HG03457 (cell line): ENCODE measurements at regions not wholly inside any gene's neighbourhood (a gene's known extent, or its start where the extent isn't known, plus 50 kb on each side); places are given as distances from the start of the nearest gene placed in this dataset.
"Not testable (repeated sequence)": the region's sequence is repeated elsewhere in the genome, so short reads cannot be mapped to it uniquely, and the experiment has no call there.

Source experiments
- ATAC-seq: cut with Tn5 transposase; IDR thresholded peaks from one replicate; pipeline ENCODE4 v1.9.1; 2021; ENCODE audit warnings: moderate number of reproducible peaks; ENCODE audit not compliant: unreplicated experiment

DNA sequence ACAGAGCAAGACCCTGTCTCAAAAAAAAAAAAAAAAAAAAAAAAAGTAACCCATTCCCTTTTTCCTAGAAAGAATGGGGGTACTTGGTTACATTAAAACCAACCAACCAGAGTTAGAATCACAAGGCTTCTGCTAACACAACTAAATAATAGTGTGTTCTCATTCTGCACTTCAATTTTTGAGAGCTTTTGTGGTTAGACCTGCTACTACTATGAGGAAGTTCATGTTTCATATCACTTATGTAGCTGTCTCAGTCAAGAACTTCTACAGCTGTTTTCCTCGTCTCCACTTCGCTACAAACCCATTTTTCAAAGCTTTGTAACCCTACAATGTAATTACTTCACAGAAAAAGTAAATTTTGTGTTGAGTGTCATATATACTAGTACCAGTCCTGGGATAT, 58.3 kb downstream of the PDHA2 start:
- no peak for ATAC-seq

GRCh38 chr4:95909211-95909610, 69.3 kb downstream of the PDHA2 start:
- no peak for ATAC-seq

DNA sequence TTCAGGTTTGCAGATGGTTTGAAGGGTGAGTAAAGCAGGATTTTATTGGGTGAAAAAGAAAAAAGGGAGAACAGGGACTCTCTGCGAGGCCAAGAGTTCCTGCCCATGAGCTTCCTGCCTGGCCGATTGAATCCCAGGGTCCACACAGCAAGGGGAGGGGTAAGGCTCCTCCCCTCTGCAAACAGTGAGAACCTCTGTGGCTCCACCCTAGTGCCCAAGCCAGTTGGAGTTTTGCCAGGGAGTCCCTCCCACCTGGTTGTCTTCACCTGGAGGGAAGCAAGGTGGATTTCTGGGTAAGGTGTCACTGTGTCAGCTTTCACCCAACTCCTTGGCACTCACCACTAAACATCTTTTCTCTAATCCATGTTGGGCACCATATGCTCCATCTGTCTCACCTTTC, 70.9 kb downstream of the PDHA2 start:
- ATAC-seq: no peak

GRCh38 chr4:95921470-95921869, 81.6 kb downstream of the PDHA2 start:
- ATAC-seq: no peak

DNA sequence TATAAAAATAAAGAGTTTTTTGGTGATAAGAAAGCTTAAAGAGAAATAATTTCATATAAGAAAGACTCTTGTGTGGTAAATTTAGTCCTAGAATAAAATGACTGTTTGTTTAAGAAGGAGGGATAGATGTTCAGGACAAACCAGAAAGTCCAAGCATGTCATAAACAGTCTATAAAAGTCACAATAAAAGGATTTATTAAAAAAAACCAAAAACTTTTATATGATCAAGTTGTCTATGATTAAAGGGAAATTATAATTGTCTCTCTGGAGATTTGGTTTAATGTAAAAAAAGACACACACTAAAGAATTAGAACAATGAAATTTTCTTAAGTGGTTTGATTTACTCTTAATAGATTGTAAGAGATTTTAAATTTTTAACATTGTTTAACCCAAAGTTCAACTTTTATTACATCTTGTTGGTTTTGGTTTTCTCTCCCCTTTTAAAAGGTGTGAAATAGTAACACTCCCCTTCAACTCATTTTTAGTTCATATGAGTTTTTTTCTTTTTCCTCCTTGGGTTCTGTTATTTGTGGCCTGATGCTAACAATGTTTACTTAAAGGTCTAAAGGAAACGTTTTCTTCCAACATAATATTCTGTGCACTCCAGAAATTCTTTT, 89.7 kb downstream of the PDHA2 start:
- no peak for ATAC-seq

DNA sequence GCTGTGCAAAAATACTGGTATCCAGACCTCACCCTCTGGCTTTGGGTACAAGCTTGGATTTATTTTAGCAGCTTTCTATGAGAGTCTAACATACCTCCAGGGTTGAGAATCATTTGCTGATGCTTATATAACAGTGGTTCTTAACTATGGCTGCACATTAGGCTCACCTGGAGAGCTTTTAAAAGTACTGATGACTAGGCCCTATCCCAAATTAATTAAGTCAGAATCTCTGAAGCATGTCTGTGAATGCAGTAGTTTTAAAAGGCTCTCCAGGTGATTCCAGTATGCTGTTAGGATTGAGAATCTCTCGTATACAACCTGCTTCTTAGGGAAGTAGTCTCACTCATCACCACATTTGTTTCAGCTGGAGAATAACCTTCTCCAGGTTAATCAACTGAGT, 99.2 kb downstream of the PDHA2 start:
- no peak for ATAC-seq

DNA sequence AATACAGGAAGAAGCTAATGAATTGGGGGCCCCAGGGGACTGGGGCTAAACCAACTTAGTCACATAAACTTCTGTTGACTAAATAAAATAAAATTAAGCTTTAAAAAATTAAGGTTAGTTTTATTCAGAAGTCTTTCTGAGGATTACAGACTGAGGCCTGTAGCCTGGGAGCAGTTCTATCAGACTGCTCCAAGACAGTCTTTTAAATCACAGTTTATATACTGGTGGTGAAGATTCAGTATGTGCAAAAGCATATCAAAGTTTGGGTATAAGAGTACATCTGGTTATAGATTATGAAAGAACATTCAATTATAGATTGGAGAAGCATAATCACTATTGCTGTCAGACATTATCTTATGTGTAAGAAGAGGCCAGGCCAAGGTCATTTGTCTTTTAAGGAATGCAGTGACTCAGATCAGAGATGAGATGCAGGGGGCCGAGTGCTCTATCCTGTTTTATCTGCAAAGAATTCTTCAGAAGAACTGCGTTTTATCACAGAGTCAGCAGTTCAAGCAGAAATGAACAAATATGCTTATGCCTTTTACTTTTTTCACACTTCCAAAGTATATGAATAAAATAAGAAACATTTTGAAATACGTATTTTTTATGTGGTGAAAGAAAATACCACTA, 109.4 kb downstream of the PDHA2 start:
- ATAC-seq: no peak

DNA sequence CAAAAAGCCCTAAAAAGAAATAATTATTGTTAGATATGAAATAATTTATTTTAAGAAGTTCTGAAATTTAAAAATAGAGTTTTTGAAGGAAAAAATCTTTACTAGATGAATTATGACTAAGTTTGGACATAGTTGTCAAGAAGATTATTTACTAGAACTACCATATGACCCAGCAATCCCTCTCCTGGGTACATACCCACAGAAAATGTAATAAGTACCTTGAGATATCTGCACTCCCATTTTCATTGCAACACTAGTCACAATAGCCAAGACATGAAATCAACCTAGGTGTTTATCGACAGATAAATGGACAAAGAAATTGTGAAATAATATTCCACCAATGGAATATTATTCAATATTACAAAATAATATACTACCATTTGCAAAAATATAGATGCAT, 109.9 kb downstream of the PDHA2 start:
- no peak for ATAC-seq

DNA sequence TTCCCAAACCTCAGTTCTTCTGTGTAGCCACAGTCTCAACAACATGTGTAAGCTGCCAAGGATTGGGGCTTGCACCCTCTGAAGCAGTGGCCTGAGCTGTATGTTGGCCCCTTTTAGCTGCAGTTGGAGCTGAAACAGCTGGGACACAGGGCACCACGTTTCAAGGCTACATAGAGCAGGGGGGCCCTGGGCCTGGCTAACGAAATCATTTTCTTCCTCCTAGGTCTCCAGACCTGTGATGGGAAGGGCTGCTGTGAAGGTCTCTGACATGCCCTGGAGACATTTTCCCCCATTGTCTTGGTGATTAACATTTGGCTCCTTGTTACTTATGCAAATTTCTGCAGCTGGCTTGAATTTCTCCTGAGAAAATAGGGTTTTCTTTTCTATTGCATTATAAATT, 112.6 kb downstream of the PDHA2 start:
- not testable (repeated sequence) for ATAC-seq

GRCh38 chr4:95956094-95956493, 116.2 kb downstream of the PDHA2 start:
- ATAC-seq: no peak

DNA sequence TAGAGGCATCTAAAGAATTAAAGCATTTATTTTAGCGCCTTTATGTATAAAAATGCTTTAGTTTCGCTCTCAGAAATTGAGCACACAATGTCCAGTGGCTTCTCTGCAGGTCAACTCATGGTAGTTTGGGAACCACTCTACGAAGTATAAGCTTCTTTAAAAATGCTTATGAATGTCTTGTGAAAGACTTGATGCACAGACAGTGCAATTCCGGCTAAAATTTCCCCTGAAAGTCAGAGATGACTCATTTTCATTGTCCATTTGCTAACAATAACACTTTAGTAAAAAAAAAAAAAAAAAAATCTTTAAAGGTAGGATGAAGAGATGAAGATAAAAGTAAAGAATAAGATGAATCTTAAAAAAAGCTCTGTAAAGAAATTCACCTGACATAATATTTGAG, 117.2 kb downstream of the PDHA2 start:
- ATAC-seq: no peak

GRCh38 chr4:95957759-95958158, 117.9 kb downstream of the PDHA2 start:
- ATAC-seq: no peak

GRCh38 chr4:95959182-95959581, 119.3 kb downstream of the PDHA2 start:
- no peak for ATAC-seq

DNA sequence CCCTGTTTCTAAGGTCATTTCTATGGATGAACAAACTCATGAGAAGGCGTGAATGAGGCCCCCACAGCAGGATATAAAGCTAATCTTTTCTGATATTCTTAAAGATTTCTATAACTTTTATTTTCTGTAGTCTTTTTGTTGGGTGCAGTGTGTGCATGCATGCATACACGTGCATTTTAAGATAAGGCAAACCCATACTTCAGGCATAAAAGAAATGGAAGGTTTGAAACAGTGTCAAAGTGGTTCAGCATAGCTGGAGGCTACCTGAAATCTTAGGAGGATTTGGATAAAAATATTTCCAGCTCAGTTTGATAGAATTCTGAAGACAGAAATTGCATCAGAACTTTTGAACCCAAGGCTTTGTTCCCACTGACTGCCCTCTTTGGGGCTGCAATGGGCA, 119.7 kb downstream of the PDHA2 start:
- no peak for ATAC-seq

DNA sequence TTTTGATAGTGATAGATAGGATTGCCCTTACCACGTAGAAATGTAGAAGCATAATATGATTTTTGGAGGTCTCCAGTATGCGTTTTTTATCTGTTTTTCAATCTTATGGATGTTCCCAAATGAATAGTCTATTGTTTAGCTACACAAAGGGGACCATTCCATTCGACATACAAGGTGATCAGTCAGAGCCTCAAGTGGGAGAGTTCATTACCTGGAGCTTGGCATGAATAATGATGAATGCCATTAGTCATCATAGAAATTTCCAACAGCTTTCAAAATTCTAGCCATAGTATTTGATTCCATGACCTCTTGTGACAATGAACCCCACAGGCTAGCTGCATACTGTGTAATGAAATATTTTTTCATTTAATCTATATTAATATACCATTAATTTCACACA, 123.6 kb downstream of the PDHA2 start:
- ATAC-seq: no peak

DNA sequence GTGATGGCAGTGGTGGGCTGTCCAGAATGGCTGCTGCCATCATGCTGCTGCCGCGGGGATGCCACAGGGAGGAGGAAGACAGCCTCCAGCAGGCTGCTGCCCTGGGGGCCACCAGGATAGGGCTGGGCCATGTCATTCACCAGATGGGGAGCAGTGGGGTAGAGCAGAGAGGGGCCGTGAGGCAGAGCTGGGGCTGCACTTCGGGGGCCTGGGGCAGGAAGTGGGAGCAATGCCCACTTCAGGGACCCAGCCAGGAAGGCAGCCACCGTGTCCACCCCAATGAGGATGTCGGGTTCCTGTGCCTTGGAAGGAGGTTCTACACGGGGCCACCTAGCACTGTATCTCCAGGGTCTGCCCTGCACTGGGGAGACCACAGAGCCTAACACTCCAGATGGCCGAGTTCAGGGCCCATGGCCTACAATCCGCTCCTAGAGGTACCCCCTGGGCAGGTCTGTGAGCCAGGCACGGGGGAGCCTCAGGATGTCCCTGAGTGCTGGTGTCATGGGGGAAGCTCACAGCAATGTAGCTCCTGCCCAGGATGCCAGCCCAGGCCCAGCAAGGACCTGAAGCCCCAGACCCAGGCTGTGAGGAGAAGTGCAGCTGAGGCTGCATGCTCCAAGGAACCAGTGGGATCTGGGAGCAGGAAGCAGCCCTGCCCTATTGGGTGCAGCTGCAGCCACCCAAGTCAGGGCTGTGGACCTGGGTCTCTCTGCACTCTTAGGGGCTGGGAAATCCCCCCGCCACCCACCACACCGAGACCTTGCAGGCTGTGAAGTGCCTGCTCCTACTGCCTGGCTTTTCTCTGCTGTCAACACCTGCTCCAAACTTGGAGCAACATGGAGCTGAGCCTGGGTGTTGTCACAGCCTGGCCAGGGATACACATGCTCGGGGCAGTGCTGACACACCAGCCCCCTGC, 140.3 kb downstream of the PDHA2 start:
- ATAC-seq: no peak

GRCh38 chr4:95980877-95981360, 141.0 kb downstream of the PDHA2 start:
- no peak for ATAC-seq

DNA sequence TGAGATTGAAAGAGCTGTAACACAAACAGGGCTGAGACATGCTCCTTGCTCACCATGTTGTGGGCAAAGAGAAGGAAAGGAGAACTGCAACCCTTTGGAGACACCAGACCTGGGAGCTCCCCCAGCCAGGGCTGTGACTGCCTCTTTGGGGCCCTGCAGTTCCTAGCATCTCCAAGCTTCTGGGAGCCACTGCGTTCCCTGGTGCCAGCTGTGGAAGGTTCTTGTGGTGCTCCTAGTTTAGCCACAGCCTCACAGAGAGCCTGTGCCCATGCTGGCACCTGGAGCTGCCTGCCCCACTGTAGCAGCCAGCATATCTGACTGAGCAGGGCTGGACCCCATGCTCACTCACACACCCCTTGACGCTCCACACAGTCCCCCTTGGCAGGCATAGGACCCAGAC, 141.7 kb downstream of the PDHA2 start:
- no peak for ATAC-seq

GRCh38 chr4:95982516-95982915, 142.6 kb downstream of the PDHA2 start:
- ATAC-seq: no peak

DNA sequence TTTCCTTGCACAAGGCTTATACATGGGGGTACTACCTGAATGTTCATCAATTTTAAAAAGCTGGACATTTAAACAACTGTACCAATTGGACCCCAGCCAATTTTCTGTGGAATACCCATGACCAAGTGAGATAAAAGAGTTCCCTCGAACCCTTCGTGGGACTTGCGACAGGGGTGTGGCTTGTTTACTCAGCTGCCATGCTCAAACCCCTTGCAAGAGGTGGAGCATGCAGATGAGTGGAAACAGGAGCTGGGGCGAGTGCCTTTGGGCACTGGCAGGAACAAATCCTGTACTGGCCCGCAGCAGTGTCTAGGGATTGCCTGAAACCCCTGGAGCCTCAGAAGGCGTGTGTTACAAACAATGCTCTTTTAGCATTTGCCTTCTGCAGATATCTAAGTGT, 144.2 kb downstream of the PDHA2 start:
- no peak for ATAC-seq

DNA sequence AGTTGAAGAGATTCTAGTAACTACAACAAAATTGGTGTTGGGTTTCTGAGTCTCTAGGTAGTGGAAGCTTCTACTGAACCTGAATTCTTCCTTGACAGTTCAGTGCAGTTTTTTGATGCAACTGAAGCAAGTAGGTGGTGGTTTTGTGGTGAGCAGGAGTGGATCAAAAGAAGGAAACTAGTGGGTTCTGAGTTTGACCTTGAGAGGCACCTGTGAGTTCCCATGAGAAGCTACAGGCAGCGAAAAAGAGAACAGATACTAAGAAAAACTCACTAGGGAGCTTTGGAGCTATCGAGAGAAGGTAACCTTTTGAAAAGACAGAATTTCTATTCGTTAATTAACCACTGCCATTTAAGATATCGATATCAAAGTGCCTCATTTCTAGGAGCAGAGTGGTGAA, 145.2 kb downstream of the PDHA2 start:
- peak; percentile 71 for ATAC-seq
